ENCODE measurements at regions not wholly inside any gene's neighbourhood (a gene's known extent, or its start where the extent isn't known, plus 50 kb on each side); places are given as distances from the start of the nearest gene placed in this dataset.

DNA sequence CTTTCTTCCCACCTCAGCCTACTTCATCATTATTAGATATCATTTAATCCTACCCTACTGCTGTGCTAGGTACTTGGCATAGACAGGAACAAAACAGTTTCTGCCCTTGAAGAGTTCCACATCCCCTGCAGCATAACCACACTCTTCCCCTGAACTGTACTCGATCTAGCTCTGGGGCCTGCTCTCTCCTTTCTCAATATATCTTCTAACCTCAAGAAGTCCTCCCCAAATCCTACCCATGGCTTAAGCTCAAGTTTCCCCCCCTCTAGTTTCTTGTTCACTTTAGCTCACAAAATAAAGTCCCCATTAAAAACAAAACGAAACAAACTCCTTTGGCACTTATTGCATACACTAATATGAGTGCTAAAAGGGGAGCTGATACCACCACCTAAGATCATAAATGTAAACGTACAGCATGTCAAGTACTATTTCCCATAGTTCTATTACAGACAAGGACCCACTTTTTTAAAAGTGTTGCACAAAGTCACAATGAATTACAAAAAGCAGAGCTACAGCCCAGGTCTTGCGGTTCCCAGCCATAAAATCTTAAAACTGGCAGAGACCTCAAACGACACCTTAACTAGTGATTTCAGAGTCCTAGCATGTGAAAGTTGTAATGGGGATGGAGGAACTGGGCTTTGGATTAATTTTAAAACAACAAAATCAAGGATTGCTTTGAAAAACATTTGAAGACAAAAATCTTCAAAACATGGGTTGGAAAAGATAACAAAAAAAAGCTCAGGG, 80.7 kb downstream of the PTPDC1 start:
- Histone ChIP-seq H2AFZ (ENCODE audit: low read depth, low read length) (peak overlapping the region; percentile 63), H3K4me3 (ENCODE audit: low read depth in 1 of 2, low read length in 2 of 2) (peak overlapping the region in 1 of 2 experiments; percentile 57; a peak in 2 of 4 replicates), H3K9ac (ENCODE audit: low read depth, low read length) (peak overlapping the region; percentile 48)

DNA sequence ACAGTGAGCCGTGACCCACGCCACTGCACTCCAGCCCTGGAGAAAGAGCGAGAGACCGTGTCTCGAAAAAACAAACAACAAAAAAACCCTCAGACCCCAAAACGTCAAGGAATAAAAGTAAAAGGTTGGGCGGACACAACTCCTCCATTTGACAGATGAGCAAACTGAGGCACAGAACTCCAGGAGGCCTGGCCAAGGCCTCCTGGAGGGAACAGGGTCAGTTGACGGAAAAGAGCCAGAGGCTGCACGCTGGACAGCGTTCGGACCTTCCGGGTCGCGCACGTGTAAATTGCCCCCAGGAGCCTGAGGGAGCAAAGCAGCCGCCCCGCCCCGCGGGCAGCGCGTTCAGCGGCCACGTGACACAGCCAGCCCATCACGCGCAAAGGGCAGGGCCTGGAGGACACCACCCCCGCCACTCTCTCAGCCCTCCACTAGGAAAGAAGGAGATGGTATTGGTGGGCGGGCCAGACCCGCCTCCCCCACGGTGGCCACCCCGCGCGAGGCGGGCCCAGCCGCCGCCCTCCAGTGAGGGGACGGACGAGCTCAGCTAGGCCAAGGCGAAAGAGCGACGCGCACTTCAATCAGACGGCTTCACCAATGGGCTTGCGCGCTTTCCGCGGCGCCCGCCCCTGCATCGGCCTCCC, 81.5 kb downstream of the PTPDC1 start:
- TF ChIP-seq CTCF (IDR thresholded peaks at IDR 0.05; ENCODE audit: borderline replicate concordance, extremely low read depth, low read length, poor library complexity, severe bottlenecking): no peak
- TF ChIP-seq EZH2 (IDR thresholded peaks at IDR 0.05; ENCODE audit: borderline replicate concordance, low read depth, low read length, severe bottlenecking): no peak
- Histone ChIP-seq H3K4me2 (ENCODE audit: insufficient read depth, low read length) (peak overlapping the region; percentile 73), H3K4me3 (ENCODE audit: low read depth in 1 of 2, low read length in 2 of 2) (peak overlapping the region in 1 of 2 experiments; percentile 74; a peak in 3 of 4 replicates), H3K79me2 (ENCODE audit: insufficient read depth, low read length) (peaks cover 39% of the 10 kb centered on the region), H3K9me3 (ENCODE audit: insufficient read depth, low read length, severe bottlenecking) (no peaks in the 10 kb centered on the region), H3K27me3 (ENCODE audit: insufficient read depth, low read length, poor library complexity) (no peaks in the 10 kb centered on the region), H2AFZ (ENCODE audit: low read depth, low read length) (peak overlapping the region; percentile 63), H3K4me1 (ENCODE audit: insufficient read depth, low read length) (peaks cover 39% of the 10 kb centered on the region), H3K9ac (ENCODE audit: low read depth, low read length) (peak overlapping the region; percentile 98), H3K27ac (ENCODE audit: low read length) (peak overlapping the region; percentile 97), H3K36me3 (ENCODE audit: insufficient read depth, low read length) (peaks cover 19% of the 10 kb centered on the region), H4K20me1 (ENCODE audit: insufficient read depth, low read length) (peaks cover 36% of the 10 kb centered on the region)
- ATAC-seq (ENCODE audit: insufficient read depth, low read depth) (peak; percentile 89), DNase-seq (peak; percentile 98)

More for the DNA sequence above, 80.7 kb downstream of the PTPDC1 start:
- no peak for ATAC-seq (ENCODE audit: insufficient read depth, low read depth)
- no peak overlapping the region for H3K27ac ChIP-seq (ENCODE audit: low read length)
- H3K4me1 ChIP-seq (ENCODE audit: insufficient read depth, low read length): peaks cover 38% of the 10 kb centered on the region
- H3K79me2 ChIP-seq (ENCODE audit: insufficient read depth, low read length): peaks cover 32% of the 10 kb centered on the region
- H3K27me3 ChIP-seq (ENCODE audit: insufficient read depth, low read length, poor library complexity): no peaks in the 10 kb centered on the region
- TF ChIP-seq CTCF (IDR thresholded peaks at IDR 0.05; ENCODE audit: borderline replicate concordance, extremely low read depth, low read length, poor library complexity, severe bottlenecking) (no peak), EZH2 (IDR thresholded peaks at IDR 0.05; ENCODE audit: borderline replicate concordance, low read depth, low read length, severe bottlenecking) (no peak)
- DNase-seq: peak; percentile 12
- peaks cover 17% of the 10 kb centered on the region for H3K36me3 ChIP-seq (ENCODE audit: insufficient read depth, low read length)
- H4K20me1 ChIP-seq (ENCODE audit: insufficient read depth, low read length): peaks cover 30% of the 10 kb centered on the region
- H3K4me2 ChIP-seq (ENCODE audit: insufficient read depth, low read length): peak overlapping the region; percentile 73
- H3K9me3 ChIP-seq (ENCODE audit: insufficient read depth, low read length, severe bottlenecking): no peaks in the 10 kb centered on the region

GRCh38 chr9:94166236-94166975, 82.1 kb downstream of the PTPDC1 start:
- ATAC-seq (ENCODE audit: insufficient read depth, low read depth) (peak; percentile 64), DNase-seq (peak; percentile 98)
- H3K36me3 ChIP-seq (ENCODE audit: insufficient read depth, low read length): peaks cover 24% of the 10 kb centered on the region
- peaks cover 40% of the 10 kb centered on the region for H4K20me1 ChIP-seq (ENCODE audit: insufficient read depth, low read length)
- peak overlapping the region; percentile 81 for H3K4me2 ChIP-seq (ENCODE audit: insufficient read depth, low read length)
- no peaks in the 10 kb centered on the region for H3K27me3 ChIP-seq (ENCODE audit: insufficient read depth, low read length, poor library complexity)
- H3K4me3 ChIP-seq (ENCODE audit: low read depth in 1 of 2, low read length in 2 of 2): peak overlapping the region; percentile 66 to 74; a peak in 3 of 4 replicates
- H2AFZ ChIP-seq (ENCODE audit: low read depth, low read length): peak overlapping the region; percentile 64
- H3K27ac ChIP-seq (ENCODE audit: low read length): peak overlapping the region; percentile 97
- H3K4me1 ChIP-seq (ENCODE audit: insufficient read depth, low read length): peaks cover 39% of the 10 kb centered on the region
- H3K79me2 ChIP-seq (ENCODE audit: insufficient read depth, low read length): peaks cover 46% of the 10 kb centered on the region
- no peak for TF ChIP-seq EZH2 (IDR thresholded peaks at IDR 0.05; ENCODE audit: borderline replicate concordance, low read depth, low read length, severe bottlenecking)
- no peak for TF ChIP-seq CTCF (IDR thresholded peaks at IDR 0.05; ENCODE audit: borderline replicate concordance, extremely low read depth, low read length, poor library complexity, severe bottlenecking)
- peak overlapping the region; percentile 98 for H3K9ac ChIP-seq (ENCODE audit: low read depth, low read length)
- no peaks in the 10 kb centered on the region for H3K9me3 ChIP-seq (ENCODE audit: insufficient read depth, low read length, severe bottlenecking)

Data from DND-41 (cell line).